Esophagus muscularis mucosa (tissue), 4 donors: ENCODE measurements at regions not wholly inside any gene's neighbourhood (a gene's known extent, or its start where the extent isn't known, plus 50 kb on each side); places are given as distances from the start of the nearest gene placed in this dataset.

ENCODE experiments used
- CTCF ChIP-seq, 3 experiments: fragments of 200-600 bp in 2 of 3; fragments of 450-650 bp in 1 of 3; sonication (generic) in 2 of 3; IDR thresholded peaks; one replicate each; pipeline ENCODE4 v1.5.1; 2017 to 2019; ENCODE audit warnings: antibody characterized with exemption in 3 of 3, mild to moderate bottlenecking in 2 of 3, moderate library complexity in 1 of 3
- EP300 ChIP-seq: sonication (generic); formaldehyde crosslinking; IDR thresholded peaks from one replicate; pipeline ENCODE4 v1.6.1; 2017; ENCODE audit warnings: antibody characterized with exemption
- POLR2A ChIP-seq: fragments of 450-650 bp; IDR thresholded peaks from one replicate; pipeline ENCODE4 v1.6.1; 2017; ENCODE audit warnings: antibody characterized with exemption, moderate library complexity, mild to moderate bottlenecking, low read depth

DNA sequence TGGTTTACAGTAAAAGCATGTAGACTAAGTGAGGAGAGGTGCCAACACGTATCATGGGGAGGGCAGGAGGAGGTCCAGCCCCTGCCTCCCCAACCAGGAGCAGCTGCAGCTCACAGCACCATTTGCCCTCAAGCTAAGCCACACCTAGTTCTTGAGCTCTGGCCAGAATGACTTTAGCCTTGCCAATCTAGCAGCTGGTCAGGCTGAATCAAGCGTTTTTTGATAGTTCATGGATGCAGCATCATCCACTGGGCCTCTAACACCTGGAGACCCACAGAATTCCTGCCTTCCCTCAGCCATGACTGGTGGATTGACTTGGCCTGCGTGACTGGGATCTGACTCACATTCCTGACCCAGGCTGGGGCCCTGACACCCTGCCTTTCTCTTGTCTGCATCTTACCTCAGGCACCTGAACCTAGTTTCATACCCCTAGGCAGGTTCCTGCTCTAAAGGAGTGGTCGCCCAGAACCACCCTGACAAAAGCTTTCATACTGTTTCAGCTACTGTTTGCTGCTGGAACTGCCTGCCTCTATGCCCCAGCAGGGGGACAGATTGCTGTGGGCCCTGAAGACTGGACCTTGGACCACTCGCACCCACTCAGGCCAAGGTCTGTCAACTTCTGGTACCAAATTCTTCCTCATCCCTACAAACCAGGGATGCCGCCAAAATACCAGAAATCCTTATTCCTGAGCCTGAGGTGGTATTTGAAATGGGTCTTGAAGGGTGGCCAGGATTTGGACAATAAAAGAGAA lies 122.3 kb downstream of the QRSL1 start:
- TF ChIP-seq CTCF (IDR thresholded peaks at IDR 0.05): no peak
- TF ChIP-seq POLR2A: no peak
- no peak for TF ChIP-seq EP300
